ENCODE measurements at regions not wholly inside any gene's neighbourhood (a gene's known extent, or its start where the extent isn't known, plus 50 kb on each side); places are given as distances from the start of the nearest gene placed in this dataset.

- H3K9ac ChIP-seq (ENCODE audit: extremely low read depth, insufficient read length, low read length), result no peak overlapping the region
- H3K14ac ChIP-seq (ENCODE audit: insufficient read depth, low read length), result no peak overlapping the region
- peaks cover 5 to 6% of the 10 kb centered on the region in 2 experiments for H3K4me1 Mint-ChIP-seq
- H3K36me3 Mint-ChIP-seq (ENCODE audit: insufficient read depth in 1 of 3, low read depth in 3 of 3), result no peaks in the 10 kb centered on the region
- 0 out of 5 replicates have a peak, but pooled peaks cover 0 to 2% of the 10 kb centered on the region in 2 experiments for H3K9me3 Mint-ChIP-seq
- no peaks in the 10 kb centered on the region for H3K79me2 ChIP-seq (ENCODE audit: insufficient read depth, low read length)
- TF ChIP-seq, protein P1, sequence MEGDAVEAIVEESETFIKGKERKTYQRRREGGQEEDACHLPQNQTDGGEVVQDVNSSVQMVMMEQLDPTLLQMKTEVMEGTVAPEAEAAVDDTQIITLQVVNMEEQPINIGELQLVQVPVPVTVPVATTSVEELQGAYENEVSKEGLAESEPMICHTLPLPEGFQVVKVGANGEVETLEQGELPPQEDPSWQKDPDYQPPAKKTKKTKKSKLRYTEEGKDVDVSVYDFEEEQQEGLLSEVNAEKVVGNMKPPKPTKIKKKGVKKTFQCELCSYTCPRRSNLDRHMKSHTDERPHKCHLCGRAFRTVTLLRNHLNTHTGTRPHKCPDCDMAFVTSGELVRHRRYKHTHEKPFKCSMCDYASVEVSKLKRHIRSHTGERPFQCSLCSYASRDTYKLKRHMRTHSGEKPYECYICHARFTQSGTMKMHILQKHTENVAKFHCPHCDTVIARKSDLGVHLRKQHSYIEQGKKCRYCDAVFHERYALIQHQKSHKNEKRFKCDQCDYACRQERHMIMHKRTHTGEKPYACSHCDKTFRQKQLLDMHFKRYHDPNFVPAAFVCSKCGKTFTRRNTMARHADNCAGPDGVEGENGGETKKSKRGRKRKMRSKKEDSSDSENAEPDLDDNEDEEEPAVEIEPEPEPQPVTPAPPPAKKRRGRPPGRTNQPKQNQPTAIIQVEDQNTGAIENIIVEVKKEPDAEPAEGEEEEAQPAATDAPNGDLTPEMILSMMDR (conservative IDR thresholded peaks at IDR 0.05), result no peak
- H2AFZ ChIP-seq (ENCODE audit: low read length), result no peak overlapping the region
- no peak overlapping the region for H3K4ac ChIP-seq (ENCODE audit: low read depth, low read length)
- H4K8ac ChIP-seq (replicated peaks; ENCODE audit: insufficient read length, low read depth, low read length), result no peak overlapping the region
- H4K5ac ChIP-seq (ENCODE audit: insufficient read length, low read depth, low read length), result no peak overlapping the region
- H3K79me1 ChIP-seq (ENCODE audit: insufficient read depth, low read depth, low read length, poor library complexity, severe bottlenecking), result no peaks in the 10 kb centered on the region
- H3K18ac ChIP-seq (ENCODE audit: insufficient read length, low read depth, low read length), result no peak overlapping the region
- no peaks in the 10 kb centered on the region for H3K23me2 ChIP-seq (ENCODE audit: insufficient read length, low read depth, low read length, poor library complexity, severe bottlenecking)
- no peaks in the 10 kb centered on the region for H3K9me3 ChIP-seq (ENCODE audit: control insufficient read depth, low read depth, low read length)
- no peak overlapping the region for H4K91ac ChIP-seq (ENCODE audit: insufficient read length, low read depth, low read length)
- H4K20me1 ChIP-seq (ENCODE audit: control insufficient read depth, insufficient read depth, insufficient read length), result no peaks in the 10 kb centered on the region
- H3K4me2 ChIP-seq (ENCODE audit: insufficient read depth, insufficient read length, low read length), result no peak overlapping the region
- no peak overlapping the region for H2BK5ac ChIP-seq (ENCODE audit: insufficient read length, low read length)
- H3K4me1 ChIP-seq (ENCODE audit: insufficient read depth, low read length), result no peaks in the 10 kb centered on the region
- no CpG with 5 or more reads among the region's 6 CpGs for WGBS (ENCODE audit: extremely low coverage, insufficient read length, low lambda C conversion rate)
- H2AK5ac ChIP-seq (ENCODE audit: insufficient read length, low read length), result no peak overlapping the region
- no peaks in the 10 kb centered on the region for H3K27me3 Mint-ChIP-seq (ENCODE audit: low read depth)
- no peak for DNase-seq
- H3K27ac Mint-ChIP-seq, result no peak overlapping the region
- H3K27ac ChIP-seq (ENCODE audit: insufficient read length, low read depth, low read length), result no peak overlapping the region
- H2BK20ac ChIP-seq (ENCODE audit: low read depth, low read length, poor library complexity, severe bottlenecking), result no peak overlapping the region
- H2BK15ac ChIP-seq (ENCODE audit: low read depth, low read length), result no peak overlapping the region
- H3T11ph ChIP-seq (ENCODE audit: low read length), result no peak overlapping the region
- no peak overlapping the region for H2BK120ac ChIP-seq (ENCODE audit: low read depth, low read length, poor library complexity, severe bottlenecking)
- no peaks in the 10 kb centered on the region for H3K27me3 ChIP-seq (ENCODE audit: insufficient read depth, low read length)
- H3K56ac ChIP-seq (ENCODE audit: insufficient read length, low read depth, low read length), result no peak overlapping the region
- no peak overlapping the region for H2BK12ac ChIP-seq (ENCODE audit: insufficient read length, low read depth, low read length)
- H3K4me3 Mint-ChIP-seq, result no peak overlapping the region
- no peak overlapping the region for H3K23ac ChIP-seq (ENCODE audit: insufficient read length, low read depth, low read length)
Measured at GRCh38 chr9:79940919-79941318, 369.2 kb downstream of the TLE4 start.

Data from H9 (cell line).